ENCODE measurements at regions not wholly inside any gene's neighbourhood (a gene's known extent, or its start where the extent isn't known, plus 50 kb on each side); places are given as distances from the start of the nearest gene placed in this dataset.

GRCh38 chr10:108208732-108209131 is 1044.2 kb upstream of the SORCS1 start:
- H3K27me3 ChIP-seq (replicated peaks; ENCODE audit: insufficient read depth): no peaks in the 10 kb centered on the region
- H3K27ac ChIP-seq: no peak overlapping the region
- TF ChIP-seq CTCF (IDR thresholded peaks at IDR 0.05): no peak
- DNase-seq (ENCODE audit: low spot score) (no peak), ATAC-seq (ENCODE audit: insufficient number of reproducible peaks, low FRiP score, low read depth) (no peak)
- H3K36me3 ChIP-seq: no peaks in the 10 kb centered on the region
- no peaks in the 10 kb centered on the region for H3K4me1 ChIP-seq (ENCODE audit: control insufficient read depth in 1 of 2, low read depth in 2 of 2)
- H3K4me3 ChIP-seq: no peak overlapping the region
- H3K9me3 ChIP-seq: no peaks in the 10 kb centered on the region

GRCh38 chr10:108208038-108208437 is 1043.5 kb upstream of the SORCS1 start:
- H3K4me1 ChIP-seq (ENCODE audit: control insufficient read depth in 1 of 2, low read depth in 2 of 2): no peaks in the 10 kb centered on the region
- no peak overlapping the region for H3K27ac ChIP-seq
- H3K27me3 ChIP-seq (replicated peaks; ENCODE audit: insufficient read depth): no peaks in the 10 kb centered on the region
- no peak for TF ChIP-seq CTCF (IDR thresholded peaks at IDR 0.05)
- ATAC-seq (ENCODE audit: insufficient number of reproducible peaks, low FRiP score, low read depth): no peak
- no peaks in the 10 kb centered on the region for H3K9me3 ChIP-seq
- H3K36me3 ChIP-seq: no peaks in the 10 kb centered on the region
- no peak overlapping the region for H3K4me3 ChIP-seq
- no peak for DNase-seq (ENCODE audit: low spot score)

GRCh38 chr10:108204528-108205305 is 1040.2 kb upstream of the SORCS1 start:
- Histone ChIP-seq H3K4me3 (no peak overlapping the region), H3K27me3 (replicated peaks; ENCODE audit: insufficient read depth) (no peaks in the 10 kb centered on the region), H3K27ac (no peak overlapping the region), H3K36me3 (no peaks in the 10 kb centered on the region), H3K9me3 (no peaks in the 10 kb centered on the region), H3K4me1 (ENCODE audit: control insufficient read depth in 1 of 2, low read depth in 2 of 2) (no peaks in the 10 kb centered on the region)
- TF ChIP-seq CTCF (IDR thresholded peaks at IDR 0.05): no peak
- ATAC-seq (ENCODE audit: insufficient number of reproducible peaks, low FRiP score, low read depth) (no peak), DNase-seq (ENCODE audit: low spot score) (no peak)

- Histone ChIP-seq H3K9me3 (no peaks in the 10 kb centered on the region), H3K4me3 (no peak overlapping the region), H3K36me3 (no peaks in the 10 kb centered on the region), H3K4me1 (ENCODE audit: control insufficient read depth in 1 of 2, low read depth in 2 of 2) (no peaks in the 10 kb centered on the region), H3K27me3 (replicated peaks; ENCODE audit: insufficient read depth) (no peaks in the 10 kb centered on the region), H3K27ac (no peak overlapping the region)
- DNase-seq (ENCODE audit: low spot score): no peak
- ATAC-seq (ENCODE audit: insufficient number of reproducible peaks, low FRiP score, low read depth): no peak
- TF ChIP-seq CTCF (IDR thresholded peaks at IDR 0.05): no peak
Observed at GRCh38 chr10:108203905-108204527, 1039.5 kb upstream of the SORCS1 start.

GRCh38 chr10:108187408-108188012 is 1023.0 kb upstream of the SORCS1 start:
- no peaks in the 10 kb centered on the region for H3K9me3 ChIP-seq
- no peaks in the 10 kb centered on the region for H3K4me1 ChIP-seq (ENCODE audit: control insufficient read depth in 1 of 2, low read depth in 2 of 2)
- ATAC-seq (ENCODE audit: insufficient number of reproducible peaks, low FRiP score, low read depth) (no peak), DNase-seq (ENCODE audit: low spot score) (no peak)
- TF ChIP-seq CTCF (IDR thresholded peaks at IDR 0.05): no peak
- H3K36me3 ChIP-seq: no peaks in the 10 kb centered on the region
- H3K4me3 ChIP-seq: no peak overlapping the region
- no peaks in the 10 kb centered on the region for H3K27me3 ChIP-seq (replicated peaks; ENCODE audit: insufficient read depth)
- H3K27ac ChIP-seq: no peak overlapping the region
